GM23248 (cell line): ENCODE measurements at regions not wholly inside any gene's neighbourhood (a gene's known extent, or its start where the extent isn't known, plus 50 kb on each side); places are given as distances from the start of the nearest gene placed in this dataset.

Experiments used
- DNase-seq: peaks from one replicate; pipeline ENCODE4 v3.0.0-alpha.2; 2015
- H2AFZ ChIP-seq: fragments of 200-600 bp; sonication (generic); 2 replicates; pipeline ENCODE4 v1.6.1; 2016; ENCODE audit warnings: antibody characterized with exemption
- H3F3A ChIP-seq: fragments of 200-600 bp; sonication (generic); 2 replicates; pipeline ENCODE4 v1.6.1; 2016; ENCODE audit warnings: mild to moderate bottlenecking, antibody characterized with exemption, mixed run types; ENCODE audit not compliant: insufficient read depth
- H3K27ac ChIP-seq: fragments of 200-600 bp; sonication (generic); 2 replicates; pipeline ENCODE4 v1.5.1; 2016; ENCODE audit warnings: mild to moderate bottlenecking
- H3K27me3 ChIP-seq: fragments of 200-600 bp; sonication (generic); replicated peaks from 2 replicates; pipeline ENCODE4 v1.6.1; 2016; ENCODE audit warnings: mild to moderate bottlenecking; ENCODE audit not compliant: insufficient read depth
- H3K36me3 ChIP-seq: fragments of 200-600 bp; sonication (generic); 2 replicates; pipeline ENCODE4 v1.6.1; 2016; ENCODE audit warnings: low read depth, mild to moderate bottlenecking
- H3K4me1 ChIP-seq: fragments of 200-600 bp; sonication (generic); 2 replicates; pipeline ENCODE4 v1.6.1; 2016; ENCODE audit warnings: mild to moderate bottlenecking; ENCODE audit not compliant: insufficient read depth
- H3K4me2 ChIP-seq: fragments of 200-600 bp; sonication (generic); one replicate; pipeline ENCODE4 v1.6.1; 2016; ENCODE audit warnings: mild to moderate bottlenecking; ENCODE audit not compliant: unreplicated experiment
- H3K4me3 ChIP-seq: fragments of 200-600 bp; sonication (generic); 2 replicates; pipeline ENCODE4 v1.5.1; 2016; ENCODE audit warnings: mild to moderate bottlenecking
- H3K79me2 ChIP-seq: fragments of 200-600 bp; sonication (generic); 2 replicates; pipeline ENCODE4 v1.6.1; 2016; ENCODE audit warnings: mild to moderate bottlenecking; ENCODE audit not compliant: insufficient read depth
- H3K9ac ChIP-seq: fragments of 200-600 bp; sonication (generic); 2 replicates; pipeline ENCODE4 v1.6.1; 2016; ENCODE audit warnings: mild to moderate bottlenecking
- H3K9me2 ChIP-seq: fragments of 200-600 bp; sonication (generic); 2 replicates; pipeline ENCODE4 v1.6.1; 2016; ENCODE audit warnings: mixed run types, mild to moderate bottlenecking, moderate library complexity; ENCODE audit not compliant: insufficient read depth
- H3K9me3 ChIP-seq: fragments of 200-600 bp; sonication (generic); one replicate; pipeline ENCODE4 v1.6.1; 2017; ENCODE audit warnings: low read depth
- H4K20me1 ChIP-seq: fragments of 200-600 bp; sonication (generic); 2 replicates; pipeline ENCODE4 v1.6.0; 2016; ENCODE audit not compliant: insufficient read depth
- EZH2 ChIP-seq: fragments of 200-600 bp; sonication (generic); IDR thresholded peaks from 2 replicates; pipeline ENCODE4 v1.6.1; 2018; ENCODE audit warnings: antibody characterized with exemption, mild to moderate bottlenecking; ENCODE audit not compliant: insufficient read depth, poor library complexity, severe bottlenecking
- EZH2phosphoT487 ChIP-seq: fragments of 200-600 bp; sonication (generic); IDR thresholded peaks from 2 replicates; pipeline ENCODE4 v1.6.1; 2018; ENCODE audit warnings: antibody characterized with exemption, moderate library complexity, mild to moderate bottlenecking, low read depth; ENCODE audit not compliant: insufficient read depth
- WGBS, 2 experiments: methylation state at CpG; one replicate each; pipeline ENCODE4 v1.1.6; 2015 to 2017; ENCODE audit warnings: low lambda C conversion rate in 2 of 2, low coverage in 1 of 2; ENCODE audit errors: missing lambda C conversion rate in 2 of 2; 5-methylcytosine and 5-hydroxymethylcytosine counted together
- in situ Hi-C: fragments of 300-500 bp; cut with MboI; formaldehyde crosslinking; loops from 2 replicates; pipeline ENCODE4 v1.15.0; 2020

DNA sequence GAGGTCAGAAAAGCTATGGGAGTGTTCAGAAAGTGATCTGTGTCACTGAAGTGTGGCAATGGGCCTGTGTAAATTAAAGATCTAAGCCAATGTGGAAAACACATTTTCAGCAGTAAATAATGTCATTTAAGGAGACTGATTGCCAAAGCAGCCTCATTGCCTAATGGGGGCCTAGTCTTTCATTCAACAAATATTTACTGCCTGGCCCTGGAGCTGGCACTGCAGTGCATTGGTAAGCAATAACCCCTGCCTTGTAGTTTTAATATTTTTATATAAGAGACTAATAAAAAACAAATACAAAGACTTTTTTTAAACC lies 326.6 kb downstream of the BTG1 start:
- H3K36me3 ChIP-seq: no peaks in the 10 kb centered on the region
- no peak overlapping the region for H2AFZ ChIP-seq
- H3K4me2 ChIP-seq: no peak overlapping the region
- no peak overlapping the region for H3K4me3 ChIP-seq
- TF ChIP-seq EZH2phosphoT487 (no peak), EZH2 (no peak)
- H3K4me1 ChIP-seq: 0 out of 2 replicates have a peak, but pooled peaks cover 10% of the 10 kb centered on the region
- no peaks in the 10 kb centered on the region for H3K9me3 ChIP-seq
- no peaks in the 10 kb centered on the region for H3K79me2 ChIP-seq
- no peaks in the 10 kb centered on the region for H3K9me2 ChIP-seq
- no peak overlapping the region for H3K9ac ChIP-seq
- no peaks in the 10 kb centered on the region for H3K27me3 ChIP-seq
- H3F3A ChIP-seq: peaks cover 6% of the 10 kb centered on the region
- H3K27ac ChIP-seq: no peak overlapping the region
- DNase-seq: no peak
- in situ Hi-C loops: loop anchor here (10.0 to 25.0 kb wide), 3 partner anchors 316 to 826 kb away; no protein-coding TSS in a partner anchor
- no peaks in the 10 kb centered on the region for H4K20me1 ChIP-seq

DNA sequence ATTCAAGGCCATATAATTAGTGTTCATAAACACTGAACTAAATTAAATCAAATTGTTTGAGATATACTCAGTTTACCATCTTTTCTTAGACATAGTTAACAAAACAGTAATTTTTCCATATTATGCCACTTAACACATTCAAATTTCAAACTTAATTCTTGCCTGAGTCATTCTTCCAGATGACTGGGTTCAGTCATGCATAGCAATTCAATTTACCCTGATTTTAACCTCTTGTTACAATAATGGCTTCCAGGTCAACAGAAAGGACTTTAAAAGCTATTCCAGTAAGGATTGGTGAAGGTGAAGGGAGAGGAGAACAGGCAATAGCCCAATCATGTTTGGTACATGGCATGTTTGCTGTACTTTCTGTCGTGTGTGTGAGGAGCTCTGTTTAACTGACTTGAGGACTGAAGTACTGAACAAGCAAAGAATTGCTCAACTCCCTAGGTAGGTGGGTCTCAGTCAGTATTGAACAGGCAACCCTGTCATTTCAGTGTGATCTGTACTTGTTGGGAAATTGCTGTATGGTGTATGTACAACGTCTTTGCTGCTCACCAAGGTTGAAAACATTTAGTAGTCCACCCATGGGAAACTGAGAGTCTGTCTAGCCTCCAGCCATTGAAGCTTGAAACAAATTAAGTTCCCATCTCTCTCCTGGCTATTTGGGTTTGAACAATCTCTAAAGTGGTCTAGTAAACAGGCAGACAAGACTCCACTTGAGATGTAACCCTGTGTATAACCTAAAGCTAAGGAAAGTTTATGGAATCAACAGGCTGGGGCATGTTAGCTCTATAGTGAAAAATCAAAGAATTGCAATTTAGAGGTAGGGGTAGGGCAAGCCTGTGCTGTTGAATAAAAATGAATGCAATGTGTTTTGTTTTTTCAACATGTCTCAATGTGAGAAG lies 327.2 kb downstream of the BTG1 start:
- H3K27me3 ChIP-seq: no peaks in the 10 kb centered on the region
- in situ Hi-C loops: loop anchor here (10.0 to 25.0 kb wide), 3 partner anchors 316 to 826 kb away; no protein-coding TSS in a partner anchor

DNA sequence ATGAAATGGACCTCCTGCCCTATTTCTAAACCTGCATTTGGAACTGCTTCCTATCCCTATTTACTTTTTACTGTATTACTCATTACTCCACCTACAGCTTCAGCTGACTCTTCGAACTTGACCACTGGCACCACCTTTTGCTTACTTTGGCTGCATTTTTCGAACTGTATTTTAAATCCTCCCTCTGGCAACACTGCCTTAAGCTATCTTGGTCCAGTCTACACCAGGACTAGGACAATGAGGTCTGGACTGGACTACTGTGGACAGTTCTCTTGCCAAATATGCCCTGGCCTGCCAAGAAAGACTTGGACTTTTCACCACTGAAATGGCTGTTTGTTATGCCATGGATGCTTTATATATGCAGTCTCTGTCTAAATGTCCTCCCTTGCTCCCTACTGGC lies 328.1 kb downstream of the BTG1 start:
- Histone ChIP-seq H3K27me3 (no peaks in the 10 kb centered on the region), H2AFZ (no peak overlapping the region), H3K4me2 (no peak overlapping the region), H3K4me3 (no peak overlapping the region), H3K4me1 (0 out of 2 replicates have a peak, but pooled peaks cover 16% of the 10 kb centered on the region), H3K79me2 (no peaks in the 10 kb centered on the region), H3F3A (peaks cover 6% of the 10 kb centered on the region), H3K36me3 (no peaks in the 10 kb centered on the region), H3K9ac (no peak overlapping the region), H3K9me2 (no peaks in the 10 kb centered on the region), H4K20me1 (no peaks in the 10 kb centered on the region), H3K9me3 (no peaks in the 10 kb centered on the region), H3K27ac (no peak overlapping the region)
- in situ Hi-C loops: loop anchor here (10.0 to 25.0 kb wide), 3 partner anchors 317 to 827 kb away; no protein-coding TSS in a partner anchor
- WGBS, 2 experiments: 19 to 33% methylated on average over 2 of the region's 2 CpGs
- DNase-seq: no peak
- TF ChIP-seq EZH2 (no peak), EZH2phosphoT487 (no peak)

More for the DNA sequence above, 327.2 kb downstream of the BTG1 start:
- Histone ChIP-seq H4K20me1 (no peaks in the 10 kb centered on the region), H3K27ac (no peak overlapping the region), H3K4me2 (no peak overlapping the region), H3K9me3 (no peaks in the 10 kb centered on the region), H3K36me3 (no peaks in the 10 kb centered on the region), H3K79me2 (no peaks in the 10 kb centered on the region), H3K4me1 (0 out of 2 replicates have a peak, but pooled peaks cover 15% of the 10 kb centered on the region), H3K9me2 (no peaks in the 10 kb centered on the region), H3K4me3 (no peak overlapping the region), H3K9ac (no peak overlapping the region), H3F3A (peaks cover 6% of the 10 kb centered on the region), H2AFZ (no peak overlapping the region)
- TF ChIP-seq EZH2phosphoT487: no peak
- TF ChIP-seq EZH2: no peak
- DNase-seq: no peak
- 50 to 60% methylated on average over 2 of the region's 2 CpGs for WGBS, 2 experiments

DNA sequence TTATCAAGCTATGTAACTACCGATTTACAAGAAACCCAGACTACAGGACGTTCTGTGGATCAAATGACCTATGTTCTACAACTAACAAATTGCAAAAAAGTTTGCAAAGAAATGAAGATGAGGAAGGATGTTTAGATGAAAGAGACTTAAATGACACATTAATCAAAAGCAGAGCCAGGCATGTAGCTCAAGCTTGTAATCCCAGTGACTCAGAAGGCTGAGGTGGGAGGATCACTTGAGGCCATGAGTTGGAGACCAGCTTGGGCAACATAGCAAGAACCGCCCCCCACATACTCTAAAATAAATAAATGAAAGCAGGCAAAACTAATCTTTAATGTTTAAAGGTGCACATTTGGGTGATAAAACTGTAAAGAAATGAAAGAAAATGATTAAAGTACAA lies 331.9 kb downstream of the BTG1 start:
- no peak for TF ChIP-seq EZH2
- TF ChIP-seq EZH2phosphoT487: no peak
- H3K27me3 ChIP-seq: no peaks in the 10 kb centered on the region
- no peak overlapping the region for H3K27ac ChIP-seq
- 0 out of 2 replicates have a peak, but pooled peaks cover 16% of the 10 kb centered on the region for H3K4me1 ChIP-seq
- H4K20me1 ChIP-seq: no peaks in the 10 kb centered on the region
- DNase-seq: peak; percentile 61
- H3K9me2 ChIP-seq: no peaks in the 10 kb centered on the region
- H3F3A ChIP-seq: peaks cover 6% of the 10 kb centered on the region
- WGBS, 2 experiments: 69 to 72% methylated on average over 3 of the region's 3 CpGs
- H3K36me3 ChIP-seq: no peaks in the 10 kb centered on the region
- H3K4me3 ChIP-seq: no peak overlapping the region
- no peak overlapping the region for H3K4me2 ChIP-seq
- H2AFZ ChIP-seq: no peak overlapping the region
- H3K9me3 ChIP-seq: no peaks in the 10 kb centered on the region
- no peak overlapping the region for H3K9ac ChIP-seq
- in situ Hi-C loops: loop anchor here (10.0 to 25.0 kb wide), 3 partner anchors 321 to 831 kb away; no protein-coding TSS in a partner anchor
- no peaks in the 10 kb centered on the region for H3K79me2 ChIP-seq
